ENCODE measurements at regions not wholly inside any gene's neighbourhood (a gene's known extent, or its start where the extent isn't known, plus 50 kb on each side); places are given as distances from the start of the nearest gene placed in this dataset.

DNA sequence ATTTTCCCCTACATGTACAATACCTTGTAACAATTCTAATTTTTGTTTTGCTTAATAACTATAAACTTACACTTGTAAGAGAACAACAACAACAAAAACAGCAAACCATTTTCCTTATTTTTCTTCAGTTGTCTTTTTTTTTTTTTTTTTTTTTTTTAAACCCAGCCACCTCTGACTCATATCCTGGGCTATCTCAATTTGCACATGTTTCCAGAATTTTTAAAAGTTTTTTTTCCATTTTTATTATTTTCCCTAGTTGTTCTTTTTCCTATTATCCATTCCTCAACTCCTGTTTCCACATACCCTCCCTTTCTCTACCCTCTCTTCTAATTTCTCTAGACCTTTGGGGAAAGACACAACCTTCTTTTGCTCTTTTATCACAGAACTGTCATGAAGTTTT, 112.5 kb downstream of the EFEMP1 start:
- TF ChIP-seq MYC (IDR thresholded peaks at IDR 0.05; ENCODE audit: low read depth, low read length) = no peak
- TF ChIP-seq, protein P1, sequence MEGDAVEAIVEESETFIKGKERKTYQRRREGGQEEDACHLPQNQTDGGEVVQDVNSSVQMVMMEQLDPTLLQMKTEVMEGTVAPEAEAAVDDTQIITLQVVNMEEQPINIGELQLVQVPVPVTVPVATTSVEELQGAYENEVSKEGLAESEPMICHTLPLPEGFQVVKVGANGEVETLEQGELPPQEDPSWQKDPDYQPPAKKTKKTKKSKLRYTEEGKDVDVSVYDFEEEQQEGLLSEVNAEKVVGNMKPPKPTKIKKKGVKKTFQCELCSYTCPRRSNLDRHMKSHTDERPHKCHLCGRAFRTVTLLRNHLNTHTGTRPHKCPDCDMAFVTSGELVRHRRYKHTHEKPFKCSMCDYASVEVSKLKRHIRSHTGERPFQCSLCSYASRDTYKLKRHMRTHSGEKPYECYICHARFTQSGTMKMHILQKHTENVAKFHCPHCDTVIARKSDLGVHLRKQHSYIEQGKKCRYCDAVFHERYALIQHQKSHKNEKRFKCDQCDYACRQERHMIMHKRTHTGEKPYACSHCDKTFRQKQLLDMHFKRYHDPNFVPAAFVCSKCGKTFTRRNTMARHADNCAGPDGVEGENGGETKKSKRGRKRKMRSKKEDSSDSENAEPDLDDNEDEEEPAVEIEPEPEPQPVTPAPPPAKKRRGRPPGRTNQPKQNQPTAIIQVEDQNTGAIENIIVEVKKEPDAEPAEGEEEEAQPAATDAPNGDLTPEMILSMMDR (IDR thresholded peaks at IDR 0.05; ENCODE audit: low read depth, low read length) = no peak
- TF ChIP-seq, protein P2, sequence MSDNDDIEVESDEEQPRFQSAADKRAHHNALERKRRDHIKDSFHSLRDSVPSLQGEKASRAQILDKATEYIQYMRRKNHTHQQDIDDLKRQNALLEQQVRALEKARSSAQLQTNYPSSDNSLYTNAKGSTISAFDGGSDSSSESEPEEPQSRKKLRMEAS (IDR thresholded peaks at IDR 0.05; ENCODE audit: low read depth, low read length) = no peak
- no peak for TF ChIP-seq POLR2A (IDR thresholded peaks at IDR 0.05; ENCODE audit: extremely low read depth, insufficient read length)
- DNase-seq (ENCODE audit: low read depth) = no peak
- no peak overlapping the region for H3K4me3 ChIP-seq (ENCODE audit: low read depth, low read length)

DNA sequence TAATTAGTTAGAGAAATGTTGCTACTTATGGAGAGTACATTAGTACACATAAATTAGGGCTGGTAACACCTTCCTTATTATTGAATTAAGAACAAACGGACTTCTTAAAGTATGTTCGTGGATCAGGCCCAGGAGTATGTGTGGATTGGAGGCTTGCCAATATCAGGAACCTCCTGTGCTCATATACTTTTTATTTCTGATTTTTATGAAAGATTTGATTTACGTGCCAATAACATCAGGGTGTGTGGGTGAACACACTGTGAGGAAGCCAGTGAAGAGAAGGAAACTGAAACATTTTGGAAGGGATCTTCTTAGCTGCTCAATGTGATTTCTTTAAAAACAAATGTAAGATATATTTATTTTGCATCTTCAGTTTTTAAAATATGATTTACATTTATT, 113.0 kb downstream of the EFEMP1 start:
- DNase-seq (ENCODE audit: low read depth) = no peak
- H3K4me3 ChIP-seq (ENCODE audit: low read depth, low read length) = no peak overlapping the region
- TF ChIP-seq, protein P1 (IDR thresholded peaks at IDR 0.05; ENCODE audit: low read depth, low read length) = no peak
- TF ChIP-seq, protein P2 (IDR thresholded peaks at IDR 0.05; ENCODE audit: low read depth, low read length) = no peak
- no peak for TF ChIP-seq MYC (IDR thresholded peaks at IDR 0.05; ENCODE audit: low read depth, low read length)
- TF ChIP-seq POLR2A (IDR thresholded peaks at IDR 0.05; ENCODE audit: extremely low read depth, insufficient read length) = no peak

DNA sequence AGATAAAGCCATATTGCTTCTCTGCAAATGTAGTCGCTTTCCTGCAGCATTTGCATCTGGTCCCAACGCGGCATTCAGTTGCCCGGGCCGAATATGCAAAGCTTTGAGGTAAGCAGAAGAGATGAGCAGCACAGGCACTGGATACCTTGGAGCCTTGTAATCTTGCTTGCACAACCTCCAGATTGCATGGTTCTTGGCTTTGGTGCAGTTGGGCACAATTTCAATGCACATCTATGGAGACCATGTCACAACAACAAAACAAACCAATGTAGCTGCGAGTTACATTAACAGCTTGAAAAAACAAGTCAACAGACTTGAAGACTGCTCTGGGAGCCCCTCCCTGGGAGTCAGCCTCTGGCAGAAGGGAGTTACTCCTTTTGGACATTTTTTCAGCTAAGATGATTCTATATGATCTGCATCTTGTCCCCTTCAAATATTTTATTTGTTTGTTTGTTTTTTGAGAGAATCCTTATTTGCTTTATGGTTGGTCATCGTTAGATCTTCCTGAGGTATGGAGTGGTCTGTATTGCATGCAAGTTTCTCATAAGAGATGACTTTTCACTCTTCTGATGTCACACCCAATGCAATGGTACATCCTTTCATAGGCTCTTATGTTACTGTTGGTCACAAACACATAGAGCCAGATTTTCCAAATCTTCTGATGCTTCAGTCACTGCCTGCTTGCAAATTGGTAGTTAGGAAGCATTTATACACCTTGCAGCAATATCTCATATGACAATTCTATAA, 113.5 kb downstream of the EFEMP1 start:
- no peak for DNase-seq (ENCODE audit: low read depth)
- TF ChIP-seq POLR2A (IDR thresholded peaks at IDR 0.05; ENCODE audit: extremely low read depth, insufficient read length) (no peak), MYC (IDR thresholded peaks at IDR 0.05; ENCODE audit: low read depth, low read length) (no peak)
- TF ChIP-seq, protein P1 (IDR thresholded peaks at IDR 0.05; ENCODE audit: low read depth, low read length) = no peak
- TF ChIP-seq, protein P2 (IDR thresholded peaks at IDR 0.05; ENCODE audit: low read depth, low read length) = no peak
- no peak overlapping the region for H3K4me3 ChIP-seq (ENCODE audit: low read depth, low read length)

DNA sequence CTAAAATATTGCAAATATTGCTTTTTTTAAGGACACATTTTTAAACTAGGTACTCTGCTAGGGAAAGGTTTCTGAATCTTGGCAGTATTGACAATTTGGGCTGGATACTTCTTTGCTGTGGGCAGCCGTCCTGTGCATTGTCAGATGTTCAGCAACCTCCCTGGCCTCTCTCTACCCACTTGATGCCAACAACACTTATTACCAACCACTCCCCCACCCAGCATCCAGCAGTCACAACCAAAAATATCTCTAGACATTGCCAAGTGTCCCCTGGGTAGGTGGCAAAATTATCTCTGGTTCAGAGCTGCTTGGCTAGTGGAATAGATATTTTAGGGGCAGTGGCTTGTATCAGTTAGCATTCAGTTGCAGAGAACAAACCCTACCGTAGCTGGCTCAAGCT, 114.3 kb upstream of the PNPT1 start:
- no peak for DNase-seq (ENCODE audit: low read depth)
- H3K4me3 ChIP-seq (ENCODE audit: low read depth, low read length) = no peak overlapping the region
- TF ChIP-seq, protein P2 (IDR thresholded peaks at IDR 0.05; ENCODE audit: low read depth, low read length) = no peak
- TF ChIP-seq POLR2A (IDR thresholded peaks at IDR 0.05; ENCODE audit: extremely low read depth, insufficient read length) = no peak
- TF ChIP-seq MYC (IDR thresholded peaks at IDR 0.05; ENCODE audit: low read depth, low read length) = no peak
- TF ChIP-seq, protein P1 (IDR thresholded peaks at IDR 0.05; ENCODE audit: low read depth, low read length) = no peak

DNA sequence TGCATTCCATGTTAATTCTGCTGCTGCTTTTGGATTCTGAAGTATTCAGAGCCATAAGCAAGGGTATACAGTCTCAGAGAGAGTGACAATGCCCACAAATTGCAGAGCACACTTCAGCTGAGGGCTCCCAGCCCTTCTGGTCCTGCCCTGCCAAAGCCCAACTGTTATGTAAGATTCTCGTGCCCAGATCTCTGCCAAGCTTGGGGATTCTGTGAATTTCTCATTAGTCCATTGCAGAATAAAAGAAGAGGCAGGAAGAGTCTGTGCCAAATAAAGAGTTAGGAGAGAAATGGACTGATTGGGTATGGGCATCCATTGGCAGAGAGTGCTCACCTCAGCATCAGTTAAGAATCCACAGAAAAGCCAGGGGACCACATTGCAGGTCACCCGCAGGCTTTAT, 112.0 kb upstream of the PNPT1 start:
- DNase-seq (ENCODE audit: low read depth) = no peak

More for the DNA sequence above, 112.0 kb upstream of the PNPT1 start:
- TF ChIP-seq, protein P2 (IDR thresholded peaks at IDR 0.05; ENCODE audit: low read depth, low read length) = no peak
- TF ChIP-seq, protein P1 (IDR thresholded peaks at IDR 0.05; ENCODE audit: low read depth, low read length) = no peak
- TF ChIP-seq POLR2A (IDR thresholded peaks at IDR 0.05; ENCODE audit: extremely low read depth, insufficient read length) (no peak), MYC (IDR thresholded peaks at IDR 0.05; ENCODE audit: low read depth, low read length) (no peak)
- H3K4me3 ChIP-seq (ENCODE audit: low read depth, low read length) = no peak overlapping the region
